ENCODE measurements at regions not wholly inside any gene's neighbourhood (a gene's known extent, or its start where the extent isn't known, plus 50 kb on each side); places are given as distances from the start of the nearest gene placed in this dataset.

GRCh38 chr12:41636653-41637052 is 448.5 kb downstream of the PDZRN4 start:
- POLR2A ChIA-PET (ENCODE audit: unreplicated experiment): no interaction called here
- CTCF ChIA-PET: no interaction called here
- no peak for TF ChIP-seq CTCF (conservative IDR thresholded peaks at IDR 0.05; ENCODE audit: low read depth, low read length)
- no peak for TF ChIP-seq EZH2phosphoT487 (IDR thresholded peaks at IDR 0.05; ENCODE audit: borderline replicate concordance, low read length)
- TF ChIP-seq EZH2 (IDR thresholded peaks at IDR 0.05; ENCODE audit: low read length, unreplicated experiment): no peak
- intact Hi-C loops (cut with micrococcal nuclease): no loop called here
- Histone ChIP-seq H3K4me1 (ENCODE audit: insufficient read depth, low read length) (no peaks in the 10 kb centered on the region), H3K4me2 (ENCODE audit: low read length) (no peak overlapping the region), H4K20me1 (ENCODE audit: low read length) (no peaks in the 10 kb centered on the region), H3K79me2 (ENCODE audit: low read length) (no peaks in the 10 kb centered on the region), H3K27ac (ENCODE audit: low read length) (no peak overlapping the region), H3K9me2 (replicated peaks; ENCODE audit: low read length) (no peaks in the 10 kb centered on the region), H2AFZ (ENCODE audit: low read length) (no peak overlapping the region), H3K9me3 (ENCODE audit: low read length) (no peaks in the 10 kb centered on the region), H3K9ac (ENCODE audit: low read length) (no peak overlapping the region), H3K27me3 (ENCODE audit: low read length) (peaks cover 4% of the 10 kb centered on the region; the same call in 1 of the 2 replicates), H3K4me3 (ENCODE audit: low read length) (no peak overlapping the region), H3F3A (ENCODE audit: low read length, unreplicated experiment) (no peaks in the 10 kb centered on the region), H3K36me3 (ENCODE audit: low read depth, low read length) (no peaks in the 10 kb centered on the region)
- no peak for DNase-seq
- no TSS peak for BruUV-seq (replicated peaks)
- no peak for ATAC-seq

GRCh38 chr12:41635626-41636364 is 447.7 kb downstream of the PDZRN4 start:
- DNase-seq (no peak), ATAC-seq (no peak)
- H3F3A ChIP-seq (ENCODE audit: low read length, unreplicated experiment): no peaks in the 10 kb centered on the region
- H3K9me2 ChIP-seq (replicated peaks; ENCODE audit: low read length): no peaks in the 10 kb centered on the region
- no peak overlapping the region for H3K9ac ChIP-seq (ENCODE audit: low read length)
- ChIA-PET POLR2A (ENCODE audit: unreplicated experiment) (no interaction called here), CTCF (no interaction called here)
- H3K9me3 ChIP-seq (ENCODE audit: low read length): no peaks in the 10 kb centered on the region
- no peaks in the 10 kb centered on the region for H3K36me3 ChIP-seq (ENCODE audit: low read depth, low read length)
- no TSS peak for BruUV-seq (replicated peaks)
- H3K27me3 ChIP-seq (ENCODE audit: low read length): peaks cover 4% of the 10 kb centered on the region; the same call in 1 of the 2 replicates
- H3K4me3 ChIP-seq (ENCODE audit: low read length): no peak overlapping the region
- H3K27ac ChIP-seq (ENCODE audit: low read length): no peak overlapping the region
- no peaks in the 10 kb centered on the region for H3K4me1 ChIP-seq (ENCODE audit: insufficient read depth, low read length)
- no peaks in the 10 kb centered on the region for H3K79me2 ChIP-seq (ENCODE audit: low read length)
- intact Hi-C loops (cut with micrococcal nuclease): no loop called here
- no peaks in the 10 kb centered on the region for H4K20me1 ChIP-seq (ENCODE audit: low read length)
- H2AFZ ChIP-seq (ENCODE audit: low read length): no peak overlapping the region
- no peak overlapping the region for H3K4me2 ChIP-seq (ENCODE audit: low read length)
- TF ChIP-seq EZH2phosphoT487 (IDR thresholded peaks at IDR 0.05; ENCODE audit: borderline replicate concordance, low read length) (no peak), CTCF (conservative IDR thresholded peaks at IDR 0.05; ENCODE audit: low read depth, low read length) (no peak), EZH2 (IDR thresholded peaks at IDR 0.05; ENCODE audit: low read length, unreplicated experiment) (no peak)

- Histone ChIP-seq H3K9me2 (replicated peaks; ENCODE audit: low read length) (no peaks in the 10 kb centered on the region), H2AFZ (ENCODE audit: low read length) (no peak overlapping the region), H3F3A (ENCODE audit: low read length, unreplicated experiment) (no peaks in the 10 kb centered on the region), H3K9ac (ENCODE audit: low read length) (no peak overlapping the region), H3K4me2 (ENCODE audit: low read length) (no peak overlapping the region), H3K79me2 (ENCODE audit: low read length) (no peaks in the 10 kb centered on the region), H3K9me3 (ENCODE audit: low read length) (no peaks in the 10 kb centered on the region), H3K4me3 (ENCODE audit: low read length) (no peak overlapping the region), H3K4me1 (ENCODE audit: insufficient read depth, low read length) (no peaks in the 10 kb centered on the region), H3K27ac (ENCODE audit: low read length) (no peak overlapping the region), H3K27me3 (ENCODE audit: low read length) (peaks cover 8% of the 10 kb centered on the region; the same call in 1 of the 2 replicates), H4K20me1 (ENCODE audit: low read length) (no peaks in the 10 kb centered on the region), H3K36me3 (ENCODE audit: low read depth, low read length) (no peaks in the 10 kb centered on the region)
- DNase-seq: no peak
- ChIA-PET POLR2A (ENCODE audit: unreplicated experiment) (no interaction called here), CTCF (no interaction called here)
- BruUV-seq (replicated peaks): no TSS peak
- intact Hi-C loops (cut with micrococcal nuclease): no loop called here
- ATAC-seq: no peak
- TF ChIP-seq EZH2 (IDR thresholded peaks at IDR 0.05; ENCODE audit: low read length, unreplicated experiment): no peak
- TF ChIP-seq EZH2phosphoT487 (IDR thresholded peaks at IDR 0.05; ENCODE audit: borderline replicate concordance, low read length): no peak
- TF ChIP-seq CTCF (conservative IDR thresholded peaks at IDR 0.05; ENCODE audit: low read depth, low read length): no peak
These were observed 446.0 kb downstream of the PDZRN4 start for GRCh38 chr12:41634091-41634490.

Measured in PC-3 (cell line).